K562 (cell line): ENCODE measurements at regions not wholly inside any gene's neighbourhood (a gene's known extent, or its start where the extent isn't known, plus 50 kb on each side); places are given as distances from the start of the nearest gene placed in this dataset.
A peak's percentile ranks its signal among the peaks of the same experiment; 100 is the strongest.

ENCODE experiments used
- ARID3B ChIP-seq: fragments of 250-450 bp; sonication (Bioruptor Pico); IDR thresholded peaks from 2 replicates; pipeline ENCODE4 v1.4.0; 2020; ENCODE audit warnings: borderline replicate concordance
- BDP1 ChIP-seq: IDR thresholded peaks from 3 replicates; pipeline ENCODE4 v1.6.1; 2011; ENCODE audit not compliant: insufficient read length, insufficient read depth
- CAMTA2 ChIP-seq: fragments of 250-450 bp; sonication (Bioruptor Pico); conservative IDR thresholded peaks from 2 replicates; pipeline ENCODE4 v1.5.1; 2022
- ESRRB ChIP-seq: fragments of 250-450 bp; sonication (Bioruptor Pico); IDR thresholded peaks from 2 replicates; pipeline ENCODE4 v1.5.0; 2020; ENCODE audit warnings: mild to moderate bottlenecking, moderate library complexity, borderline replicate concordance
- ETV6 ChIP-seq, 3 experiments: fragments of 150-350 bp in 1 of 3; sonication (generic) in 1 of 3; formaldehyde crosslinking in 1 of 3; IDR thresholded peaks; 2 replicates each; pipeline versions ENCODE4 v1.6.1 to v1.8.0; 2014 to 2022; ENCODE audit warnings: borderline replicate concordance in 2 of 3, low read depth in 2 of 3, antibody characterized with exemption in 1 of 3, low read length in 1 of 3, mild to moderate bottlenecking in 1 of 3, missing genetic modification reagents in 1 of 3
- FOXM1 ChIP-seq, 2 experiments: fragments of 450-650 bp in 1 of 2; sonication (generic) in 1 of 2; formaldehyde crosslinking in 1 of 2; IDR thresholded peaks; 2 replicates each; pipeline versions ENCODE4 v1.6.1 to v1.9.0; 2017 to 2022; ENCODE audit warnings: low read depth in 2 of 2, mild to moderate bottlenecking in 2 of 2, missing genetic modification reagents in 1 of 2, moderate library complexity in 1 of 2
- HDAC2 ChIP-seq: fragments of 450-650 bp; IDR thresholded peaks from 2 replicates; pipeline ENCODE4 v1.6.1; 2016; ENCODE audit warnings: mild to moderate bottlenecking
- HNRNPLL ChIP-seq: fragments of 200-400 bp; formaldehyde crosslinking; IDR thresholded peaks from 2 replicates; pipeline ENCODE4 v1.6.1; 2017; ENCODE audit warnings: low read length, low read depth, mild to moderate bottlenecking; ENCODE audit not compliant: poor library complexity, severe bottlenecking
- ILK ChIP-seq: fragments of 450-650 bp; IDR thresholded peaks from 2 replicates; pipeline ENCODE4 v1.6.1; 2016; ENCODE audit warnings: missing genetic modification characterization, low read depth, mild to moderate bottlenecking, missing compliant biosample characterization, moderate library complexity, borderline replicate concordance
- KAT7 ChIP-seq: sonication (generic); formaldehyde crosslinking; IDR thresholded peaks from 2 replicates; pipeline ENCODE4 v1.8.0; 2022; ENCODE audit warnings: missing genetic modification reagents, mild to moderate bottlenecking, borderline replicate concordance
- KDM2B ChIP-seq: fragments of 250-450 bp; sonication (Bioruptor Pico); IDR thresholded peaks from 2 replicates; pipeline ENCODE4 v1.8.0; 2021; ENCODE audit warnings: mild to moderate bottlenecking, moderate library complexity
- MTA1 ChIP-seq: fragments of 450-650 bp; IDR thresholded peaks from 2 replicates; pipeline ENCODE4 v1.6.1; 2017; ENCODE audit warnings: borderline replicate concordance
- NR1H2 ChIP-seq: sonication (generic); formaldehyde crosslinking; IDR thresholded peaks from 2 replicates; pipeline ENCODE4 v1.4.0; 2020; ENCODE audit warnings: mild to moderate bottlenecking, missing genetic modification reagents
- POLR2G ChIP-seq: fragments of 200-400 bp; formaldehyde crosslinking; IDR thresholded peaks from 2 replicates; pipeline ENCODE4 v1.6.1; 2017; ENCODE audit warnings: low read depth, mild to moderate bottlenecking, antibody characterized with exemption, low read length, moderate library complexity
- RFX7 ChIP-seq: fragments of 250-450 bp; sonication (Bioruptor Pico); IDR thresholded peaks from 2 replicates; pipeline ENCODE4 v1.5.1; 2021; ENCODE audit warnings: mild to moderate bottlenecking
- SLC30A9 ChIP-seq: fragments of 250-450 bp; sonication (Bioruptor Pico); IDR thresholded peaks from 2 replicates; pipeline ENCODE4 v1.8.0; 2022; ENCODE audit warnings: mild to moderate bottlenecking, moderate library complexity
- SMARCA5 ChIP-seq: fragments of 450-650 bp; IDR thresholded peaks from 2 replicates; pipeline ENCODE4 v1.6.1; 2016
- SMC3 ChIP-seq: conservative IDR thresholded peaks from 2 replicates; pipeline ENCODE4 v1.6.1; 2011; ENCODE audit warnings: low read depth, low read length, improper control_type of control experiment; ENCODE audit not compliant: insufficient read depth
- TAL1 ChIP-seq: fragments of 450-650 bp; IDR thresholded peaks from 2 replicates; pipeline ENCODE4 v1.6.1; 2016; ENCODE audit warnings: mild to moderate bottlenecking
- ZFX ChIP-seq: sonication (generic); formaldehyde crosslinking; IDR thresholded peaks from 2 replicates; pipeline ENCODE4 v1.8.0; 2022; ENCODE audit warnings: mild to moderate bottlenecking, missing genetic modification reagents, moderate library complexity
- ZNF232 ChIP-seq: sonication (generic); formaldehyde crosslinking; IDR thresholded peaks from 2 replicates; pipeline ENCODE4 v1.8.0; 2022; ENCODE audit warnings: mild to moderate bottlenecking, missing genetic modification reagents
- ZNF280A ChIP-seq: fragments of 450-650 bp; IDR thresholded peaks from 2 replicates; pipeline ENCODE4 v1.6.1; 2018; ENCODE audit warnings: mild to moderate bottlenecking, low read depth; ENCODE audit not compliant: partially characterized antibody
- TF ChIP-seq, protein P1 (sequence below): IDR thresholded peaks from 3 replicates; pipeline ENCODE4 v1.6.1; 2011; ENCODE audit warnings: borderline replicate concordance, mild to moderate bottlenecking; ENCODE audit not compliant: insufficient read length, insufficient read depth

- TF ChIP-seq POLR2G (peak; percentile 99), MTA1 (no peak; the same call in 1 of the 2 replicates), SLC30A9 (CRISPR knock-in tag) (no peak), ESRRB (CRISPR knock-in tag) (no peak), FOXM1 (IDR thresholded peaks at IDR 0.05; ENCODE audit: low read depth) (no peak; the same call in 1 of the 2 replicates), FOXM1 (CRISPR knock-in tag; IDR thresholded peaks at IDR 0.05; ENCODE audit: low read depth) (peak; percentile 56), SMARCA5 (no peak), ZFX (peak; percentile 91), SMC3 (0 out of 2 replicates have a peak, but pooled peaks have one; percentile 31), HDAC2 (peak; percentile 41; the same call in 1 of the 2 replicates), RFX7 (0 out of 2 replicates have a peak, but pooled peaks have one; percentile 36), TAL1 (no peak), ETV6 (IDR thresholded peaks at IDR 0.05; ENCODE audit: borderline replicate concordance in 1 of 2, low read depth in 2 of 2, low read length in 1 of 2) (no peak; a peak in 1 of 4 replicates), ETV6 (CRISPR knock-in tag; IDR thresholded peaks at IDR 0.05; ENCODE audit: borderline replicate concordance) (no peak; the same call in 1 of the 2 replicates), HNRNPLL (peak; percentile 99), BDP1 (peak; percentile 56), ARID3B (CRISPR knock-in tag) (no peak; the same call in 1 of the 2 replicates), KAT7 (CRISPR knock-in tag) (peak; percentile 94), NR1H2 (CRISPR knock-in tag) (peak; percentile 64; the same call in 1 of the 2 replicates), ZNF232 (CRISPR knock-in tag) (no peak; the same call in 1 of the 2 replicates), ILK (tag) (no peak), ZNF280A (no peak), KDM2B (CRISPR knock-in tag) (0 out of 2 replicates have a peak, but pooled peaks have one; percentile 5), CAMTA2 (CRISPR knock-in tag) (0 out of 2 replicates have a peak, but pooled peaks have one; percentile 39)
- TF ChIP-seq, protein P1, sequence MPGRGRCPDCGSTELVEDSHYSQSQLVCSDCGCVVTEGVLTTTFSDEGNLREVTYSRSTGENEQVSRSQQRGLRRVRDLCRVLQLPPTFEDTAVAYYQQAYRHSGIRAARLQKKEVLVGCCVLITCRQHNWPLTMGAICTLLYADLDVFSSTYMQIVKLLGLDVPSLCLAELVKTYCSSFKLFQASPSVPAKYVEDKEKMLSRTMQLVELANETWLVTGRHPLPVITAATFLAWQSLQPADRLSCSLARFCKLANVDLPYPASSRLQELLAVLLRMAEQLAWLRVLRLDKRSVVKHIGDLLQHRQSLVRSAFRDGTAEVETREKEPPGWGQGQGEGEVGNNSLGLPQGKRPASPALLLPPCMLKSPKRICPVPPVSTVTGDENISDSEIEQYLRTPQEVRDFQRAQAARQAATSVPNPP, result no peak
Observed at GRCh38 chr6:27019651-27020552, 227.6 kb upstream of the PRSS16 start (continued).
